ENCODE measurements at regions not wholly inside any gene's neighbourhood (a gene's known extent, or its start where the extent isn't known, plus 50 kb on each side); places are given as distances from the start of the nearest gene placed in this dataset.

DNA sequence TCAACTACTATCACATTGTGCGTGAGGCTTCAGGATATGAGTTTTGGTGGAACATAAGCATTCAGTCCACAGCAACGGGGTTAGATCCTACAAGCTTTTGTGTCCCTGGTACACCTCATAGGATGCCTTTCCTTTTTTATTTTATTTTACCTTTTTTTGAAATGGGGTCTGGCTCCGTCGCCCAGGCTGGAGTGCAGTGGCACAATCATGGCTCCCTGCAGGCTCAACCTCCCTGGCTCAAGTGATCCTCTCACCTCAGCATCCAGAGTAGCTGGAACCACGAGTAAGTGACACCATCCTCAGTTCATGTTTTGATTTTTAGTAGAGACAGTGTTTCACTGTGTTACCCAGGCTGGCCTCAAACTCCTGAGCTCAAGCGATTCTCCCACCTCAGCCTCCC lies 86.0 kb upstream of the RAI14 start:
- no peak for DNase-seq

- DNase-seq: no peak
Observed at GRCh38 chr5:34570721-34571676, 85.1 kb upstream of the RAI14 start.

GRCh38 chr5:34571677-34572041 lies 84.5 kb upstream of the RAI14 start:
- DNase-seq: no peak

DNA sequence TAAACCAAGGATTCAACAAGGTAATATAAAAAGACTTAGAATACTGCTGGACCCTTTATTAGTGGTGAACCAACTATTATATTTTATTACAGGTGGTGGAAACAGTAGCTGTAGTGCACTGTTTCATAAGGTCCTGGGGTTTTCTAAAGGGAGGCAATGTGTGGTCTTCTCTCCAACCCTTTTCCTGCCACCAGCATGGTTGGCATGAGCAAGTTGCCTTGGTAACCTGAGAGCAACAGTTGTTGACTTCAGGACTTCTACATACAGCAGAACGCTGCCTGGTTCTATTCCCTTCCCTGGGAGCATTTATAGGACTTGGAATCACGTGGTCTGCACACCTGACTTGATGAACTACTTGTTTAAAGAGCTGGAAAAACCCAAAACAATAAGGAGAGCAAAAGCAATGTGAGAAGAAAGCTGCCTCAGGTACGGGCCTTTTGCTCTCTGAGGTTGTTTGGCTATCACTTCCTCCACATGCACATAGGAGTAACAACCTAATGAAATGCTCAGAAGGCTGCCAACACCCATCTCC lies 81.1 kb upstream of the RAI14 start:
- no peak for DNase-seq

- no peak for DNase-seq
Observed at GRCh38 chr5:34576891-34577666, 79.0 kb upstream of the RAI14 start.

GRCh38 chr5:34578962-34579361 lies 77.2 kb upstream of the RAI14 start:
- DNase-seq: no peak

DNA sequence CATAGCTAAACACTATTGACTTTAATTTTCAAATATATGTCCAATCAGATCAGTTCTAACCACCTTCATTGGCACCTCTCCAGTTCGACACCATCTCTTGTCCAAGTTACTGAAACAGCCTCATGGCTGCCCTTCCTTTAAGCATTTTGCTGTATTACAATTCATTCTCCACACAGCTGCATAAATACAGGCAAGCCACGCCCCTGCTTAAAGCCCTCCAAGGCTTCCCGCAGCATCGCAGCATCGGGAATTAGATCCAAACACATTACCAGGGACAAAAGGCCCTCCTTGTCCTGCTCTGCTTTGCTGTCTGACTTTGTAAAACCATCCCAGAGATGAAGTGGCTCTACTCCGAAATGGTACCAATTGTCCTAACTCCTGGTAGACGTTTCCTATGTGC lies 75.1 kb upstream of the RAI14 start:
- no peak for DNase-seq

DNA sequence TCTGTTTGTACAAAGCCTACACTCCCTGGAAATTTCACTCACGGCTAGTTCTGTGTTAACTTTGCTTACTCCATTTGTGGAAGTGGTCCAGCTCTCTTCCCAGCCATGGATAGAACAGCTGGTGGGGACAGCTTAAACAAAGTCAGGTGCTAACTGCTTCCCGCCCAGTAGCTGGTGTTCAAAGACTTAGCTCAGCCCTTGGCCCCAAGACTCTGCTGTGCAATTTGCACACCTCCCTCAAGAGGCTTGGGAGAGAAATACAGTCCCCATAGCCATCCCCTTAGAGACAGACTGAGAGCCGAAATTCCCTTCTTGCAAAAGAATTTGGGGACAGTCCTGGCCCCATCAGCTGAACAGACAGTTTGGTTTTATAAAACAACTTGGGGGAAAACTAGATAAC lies 73.8 kb upstream of the RAI14 start:
- no peak for DNase-seq

DNA sequence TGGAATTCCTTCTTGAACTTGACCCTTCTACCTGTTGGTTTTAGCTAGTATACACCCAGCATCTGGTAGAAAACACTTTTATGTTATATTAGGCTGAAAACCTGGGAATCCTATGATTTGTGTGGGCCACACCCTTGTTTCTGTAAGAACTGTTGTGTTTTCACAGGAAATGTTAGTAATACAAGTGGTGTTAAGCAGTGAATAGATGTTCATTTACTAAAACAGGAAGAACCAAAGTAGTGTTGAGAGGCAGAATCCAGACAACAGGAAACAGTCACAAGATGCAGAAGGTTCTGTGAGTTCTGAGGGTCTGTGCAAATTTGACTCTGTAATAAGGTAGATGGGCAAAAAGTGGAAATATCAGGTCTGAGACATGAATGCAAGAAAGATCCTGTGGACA lies 73.0 kb upstream of the RAI14 start:
- DNase-seq: no peak

- DNase-seq: no peak
Observed at GRCh38 chr5:34584165-34584564, 72.0 kb upstream of the RAI14 start.

GRCh38 chr5:34585601-34586104 lies 70.5 kb upstream of the RAI14 start:
- no peak for DNase-seq

GRCh38 chr5:34586117-34586885 lies 69.8 kb upstream of the RAI14 start:
- no peak for DNase-seq

GRCh38 chr5:34587355-34588241 lies 68.5 kb upstream of the RAI14 start:
- DNase-seq: no peak

- DNase-seq: no peak
Observed at GRCh38 chr5:34589832-34590231, 66.3 kb upstream of the RAI14 start.

GRCh38 chr5:34591723-34592122 lies 64.4 kb upstream of the RAI14 start:
- DNase-seq: no peak

- DNase-seq: no peak
Observed at GRCh38 chr5:34597034-34598027, 58.8 kb upstream of the RAI14 start.

DNA sequence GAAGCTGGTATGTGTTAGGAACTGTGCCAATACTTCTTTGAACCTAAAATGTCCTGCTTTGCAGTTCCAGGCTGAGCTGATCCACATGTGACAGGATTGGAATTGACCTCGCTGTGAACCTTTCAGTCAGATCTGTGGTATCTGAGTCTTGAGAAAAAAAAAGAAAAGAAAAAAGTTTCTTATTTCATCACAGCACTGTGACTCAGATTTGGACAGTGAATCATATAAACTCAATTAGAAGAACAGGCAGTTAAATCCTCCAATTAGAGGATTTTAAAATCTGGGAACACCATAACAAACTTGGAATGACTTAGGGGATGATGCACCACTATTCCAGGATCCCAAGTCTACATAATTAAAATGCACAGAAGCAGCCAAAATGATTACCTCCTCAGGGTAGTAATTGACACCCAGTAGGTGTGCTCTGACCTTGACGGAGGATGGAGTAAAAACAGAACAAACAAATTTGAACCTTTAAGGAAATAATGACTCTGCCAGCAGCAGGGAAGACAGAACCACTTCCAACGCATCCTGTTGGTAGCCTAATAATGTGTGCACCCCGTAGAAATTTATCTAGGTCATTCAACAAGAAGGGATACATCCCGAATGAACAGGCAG lies 57.8 kb upstream of the RAI14 start:
- no peak for DNase-seq

GRCh38 chr5:34599471-34600117 lies 56.5 kb upstream of the RAI14 start:
- DNase-seq: no peak

DNA sequence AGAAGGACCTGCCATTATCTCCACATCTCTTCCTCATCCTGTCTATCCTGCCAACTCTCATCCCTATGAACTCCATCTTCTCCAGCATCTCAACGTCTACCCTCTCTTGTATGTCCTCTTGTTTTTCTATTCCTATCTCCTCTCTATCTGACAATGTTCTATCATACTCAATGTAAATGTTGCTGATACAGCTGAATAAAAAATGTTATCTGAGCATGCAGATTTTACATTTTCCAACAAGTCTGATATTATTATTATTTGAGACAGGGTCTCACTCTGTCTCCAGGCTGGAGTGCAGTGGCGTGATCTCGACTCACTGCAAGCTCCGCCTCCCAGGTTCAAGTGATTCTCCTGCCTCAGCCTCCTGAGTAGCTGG lies 56.0 kb upstream of the RAI14 start:
- no peak for DNase-seq

DNA sequence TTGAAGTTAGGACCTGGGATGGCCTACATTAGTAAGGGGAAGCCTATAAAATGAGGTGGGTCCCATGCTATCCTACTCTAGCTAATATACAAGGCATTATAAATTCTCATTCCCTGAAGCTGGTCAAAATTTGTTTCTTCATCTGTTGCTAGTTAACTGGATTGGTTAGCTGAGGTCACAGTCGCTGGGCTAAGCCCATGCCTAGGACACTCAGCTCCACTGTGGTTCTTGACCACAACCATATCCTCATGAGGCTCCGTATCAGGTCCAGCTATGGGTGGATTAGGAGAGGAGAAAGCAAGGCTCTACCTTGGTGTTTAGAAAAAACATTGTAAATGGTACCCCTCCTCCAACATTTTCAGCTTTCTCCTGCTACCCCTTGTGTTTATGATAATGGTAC lies 52.8 kb upstream of the RAI14 start:
- no peak for DNase-seq

Data from stimulated activated CD4-positive, alpha-beta T cell treated with anti-CD3 and anti-CD28 coated beads, Interleukin-15, amount 100 ng/mL, for 24 hours (primary cell).